H9 (cell line): ENCODE measurements at regions not wholly inside any gene's neighbourhood (a gene's known extent, or its start where the extent isn't known, plus 50 kb on each side); places are given as distances from the start of the nearest gene placed in this dataset.
A peak's percentile ranks its signal among the peaks of the same experiment; 100 is the strongest.

Experiments
- DNase-seq: peaks from one replicate; pipeline ENCODE4 v3.0.0-alpha.2; 2017
- H2AFZ ChIP-seq: one replicate; pipeline ENCODE4 v1.6.1; 2013; ENCODE audit warnings: mild to moderate bottlenecking, low read length, control low read depth, moderate library complexity
- H2AK5ac ChIP-seq: 2 replicates; pipeline ENCODE4 v1.6.1; 2013; ENCODE audit warnings: low read length, control low read depth, mixed read lengths; ENCODE audit not compliant: insufficient read length
- H2BK120ac ChIP-seq: one replicate; pipeline ENCODE4 v1.6.1; 2013; ENCODE audit warnings: low read depth, mild to moderate bottlenecking, low read length, control low read depth, inconsistent platforms; ENCODE audit not compliant: poor library complexity, severe bottlenecking
- H2BK12ac ChIP-seq: 2 replicates; pipeline ENCODE4 v1.6.1; 2013; ENCODE audit warnings: low read length, control low read depth, mixed read lengths, low read depth; ENCODE audit not compliant: insufficient read length
- H2BK15ac ChIP-seq: 2 replicates; pipeline ENCODE4 v1.6.1; 2013; ENCODE audit warnings: low read depth, low read length, control low read depth
- H2BK20ac ChIP-seq: one replicate; pipeline ENCODE4 v1.6.1; 2013; ENCODE audit warnings: low read depth, mild to moderate bottlenecking, low read length, control low read depth, inconsistent platforms; ENCODE audit not compliant: poor library complexity, severe bottlenecking
- H2BK5ac ChIP-seq: 2 replicates; pipeline ENCODE4 v1.6.1; 2013; ENCODE audit warnings: low read length, control low read depth, mixed read lengths; ENCODE audit not compliant: insufficient read length
- H3K14ac ChIP-seq: 2 replicates; pipeline ENCODE4 v1.6.1; 2013; ENCODE audit warnings: low read length, control low read depth; ENCODE audit not compliant: insufficient read depth
- H3K18ac ChIP-seq: 2 replicates; pipeline ENCODE4 v1.6.1; 2013; ENCODE audit warnings: low read depth, mild to moderate bottlenecking, mixed read lengths, low read length, control low read depth; ENCODE audit not compliant: insufficient read length
- H3K23ac ChIP-seq: 2 replicates; pipeline ENCODE4 v1.6.1; 2013; ENCODE audit warnings: low read length, control low read depth, mixed read lengths, low read depth; ENCODE audit not compliant: insufficient read length
- H3K23me2 ChIP-seq: 2 replicates; pipeline ENCODE4 v1.6.1; 2013; ENCODE audit warnings: low read depth, mild to moderate bottlenecking, mixed read lengths, low read length, control low read depth; ENCODE audit not compliant: insufficient read length, poor library complexity, severe bottlenecking
- H3K27ac ChIP-seq: 2 replicates; pipeline ENCODE4 v1.5.1; 2013; ENCODE audit warnings: low read length, control low read depth, mixed read lengths, low read depth; ENCODE audit not compliant: insufficient read length
- H3K27me3 ChIP-seq: 2 replicates; pipeline ENCODE4 v1.6.1; 2013; ENCODE audit warnings: low read length, control low read depth, inconsistent platforms; ENCODE audit not compliant: insufficient read depth
- H3K4ac ChIP-seq: 2 replicates; pipeline ENCODE4 v1.6.1; 2013; ENCODE audit warnings: low read depth, mild to moderate bottlenecking, control low read depth, inconsistent platforms, low read length, moderate library complexity
- H3K4me1 ChIP-seq: 2 replicates; pipeline ENCODE4 v1.6.1; 2013; ENCODE audit warnings: low read length, control low read depth, inconsistent platforms; ENCODE audit not compliant: insufficient read depth
- H3K4me2 ChIP-seq: 2 replicates; pipeline ENCODE4 v1.6.1; 2013; ENCODE audit warnings: low read length, control low read depth, mixed read lengths; ENCODE audit not compliant: insufficient read length, insufficient read depth
- H3K56ac ChIP-seq: 2 replicates; pipeline ENCODE4 v1.6.1; 2013; ENCODE audit warnings: low read depth, mild to moderate bottlenecking, mixed read lengths, low read length, control low read depth; ENCODE audit not compliant: insufficient read length
- H3K79me1 ChIP-seq: 2 replicates; pipeline ENCODE4 v1.6.1; 2013; ENCODE audit warnings: low read depth, mild to moderate bottlenecking, moderate library complexity, low read length, control low read depth, inconsistent platforms; ENCODE audit not compliant: insufficient read depth, poor library complexity, severe bottlenecking
- H3K79me2 ChIP-seq: 2 replicates; pipeline ENCODE4 v1.6.1; 2013; ENCODE audit warnings: low read length, control low read depth, inconsistent platforms; ENCODE audit not compliant: insufficient read depth
- H3K9ac ChIP-seq: 2 replicates; pipeline ENCODE4 v1.6.1; 2013; ENCODE audit warnings: low read length, control low read depth, mixed read lengths; ENCODE audit not compliant: insufficient read length; ENCODE audit errors: extremely low read depth
- H3K9me3 ChIP-seq: one replicate; pipeline ENCODE4 v1.6.1; 2013; ENCODE audit warnings: low read depth, low read length, inconsistent platforms; ENCODE audit not compliant: control insufficient read depth
- H3T11ph ChIP-seq: one replicate; pipeline ENCODE4 v1.6.1; 2013; ENCODE audit warnings: mild to moderate bottlenecking, low read length, control low read depth, inconsistent platforms
- H4K20me1 ChIP-seq: one replicate; pipeline ENCODE4 v1.6.1; 2013; ENCODE audit not compliant: control insufficient read depth, insufficient read length, insufficient read depth
- H4K5ac ChIP-seq: 2 replicates; pipeline ENCODE4 v1.6.1; 2013; ENCODE audit warnings: low read depth, mild to moderate bottlenecking, mixed read lengths, low read length, control low read depth; ENCODE audit not compliant: insufficient read length
- H4K8ac ChIP-seq: replicated peaks from 2 replicates; pipeline ENCODE4 v1.6.1; 2013; ENCODE audit warnings: low read length, control low read depth, mixed read lengths, low read depth; ENCODE audit not compliant: insufficient read length
- H4K91ac ChIP-seq: 2 replicates; pipeline ENCODE4 v1.6.1; 2013; ENCODE audit warnings: low read depth, mild to moderate bottlenecking, moderate library complexity, mixed read lengths, low read length, control low read depth; ENCODE audit not compliant: insufficient read length
- H3K27ac Mint-ChIP-seq, 3 experiments: 2 replicates in 2 of 3; 3 replicates in 1 of 3; pipeline ENCODE4 v1.8.0; 2020 to 2021; ENCODE audit warnings: mixed read lengths in 3 of 3, mild to moderate bottlenecking in 1 of 3, moderate library complexity in 1 of 3
- H3K27me3 Mint-ChIP-seq: 2 replicates; pipeline ENCODE4 v1.8.0; 2021; ENCODE audit warnings: low read depth, mild to moderate bottlenecking, moderate library complexity, mixed read lengths
- H3K36me3 Mint-ChIP-seq, 3 experiments: 2 replicates in 2 of 3; 3 replicates in 1 of 3; pipeline ENCODE4 v1.8.0; 2020 to 2021; ENCODE audit warnings: low read depth in 3 of 3, mixed read lengths in 3 of 3; ENCODE audit not compliant: insufficient read depth in 1 of 3
- H3K4me1 Mint-ChIP-seq, 2 experiments: 2 replicates each; pipeline ENCODE4 v1.8.0; 2020; ENCODE audit warnings: mixed read lengths in 2 of 2
- H3K4me3 Mint-ChIP-seq, 2 experiments: 2 replicates in 1 of 2; 3 replicates in 1 of 2; pipeline ENCODE4 v1.8.0; 2020 to 2021; ENCODE audit warnings: mild to moderate bottlenecking in 2 of 2, mixed read lengths in 2 of 2, moderate library complexity in 1 of 2
- H3K9me3 Mint-ChIP-seq, 2 experiments: 2 replicates in 1 of 2; 3 replicates in 1 of 2; pipeline ENCODE4 v1.8.0; 2020; ENCODE audit warnings: mild to moderate bottlenecking in 2 of 2, mixed read lengths in 2 of 2, moderate library complexity in 1 of 2
- CTCF ChIP-seq: fragments of 200-600 bp; sonication (generic); conservative IDR thresholded peaks from 3 replicates; pipeline ENCODE4 v1.8.0; 2021; ENCODE audit warnings: antibody characterized with exemption, mild to moderate bottlenecking
- WGBS: extraction: QIAGEN DNeasy Blood & Tissue Kit; methylation state at CpG from one replicate; pipeline ENCODE4 v1.1.7; 2013; ENCODE audit warnings: missing lambda C conversion rate, low lambda C conversion rate, mixed read lengths; ENCODE audit not compliant: insufficient read length; ENCODE audit errors: extremely low coverage; 5-methylcytosine and 5-hydroxymethylcytosine counted together

GRCh38 chr2:4995466-4995865, 696.7 kb upstream of the SOX11 start:
- Histone ChIP-seq H3K4me1 (no peaks in the 10 kb centered on the region), H2BK120ac (no peak overlapping the region), H4K91ac (no peak overlapping the region), H3K4ac (no peak overlapping the region), H3T11ph (no peak overlapping the region), H3K27ac (peak overlapping the region; percentile 22), H4K8ac (no peak overlapping the region), H3K79me1 (no peaks in the 10 kb centered on the region), H2BK12ac (no peak overlapping the region), H3K23ac (no peak overlapping the region), H2BK5ac (no peak overlapping the region), H4K20me1 (no peaks in the 10 kb centered on the region), H2AFZ (no peak overlapping the region), H3K14ac (no peak overlapping the region), H3K27me3 (no peaks in the 10 kb centered on the region), H2AK5ac (no peak overlapping the region), H3K79me2 (no peaks in the 10 kb centered on the region), H3K9ac (no peak overlapping the region), H3K23me2 (no peaks in the 10 kb centered on the region), H3K18ac (no peak overlapping the region), H3K9me3 (no peaks in the 10 kb centered on the region), H2BK20ac (no peak overlapping the region), H4K5ac (no peak overlapping the region), H2BK15ac (no peak overlapping the region), H3K56ac (no peak overlapping the region), H3K4me2 (no peak overlapping the region)
- Mint-ChIP-seq H3K27me3 (no peaks in the 10 kb centered on the region), H3K4me1 (peaks cover 13 to 17% of the 10 kb centered on the region in 2 experiments), H3K36me3 (peaks cover 3 to 8% (median 4%) of the 10 kb centered on the region in 3 experiments; a peak in 5 of 7 replicates), H3K9me3 (peaks cover 7 to 16% of the 10 kb centered on the region in 2 experiments; a peak in 4 of 5 replicates), H3K27ac (peak overlapping the region in 2 of 3 experiments; percentile 62 to 75; a peak in 3 of 7 replicates), H3K4me3 (no peak overlapping the region)
- WGBS = no CpG with 5 or more reads among the region's 5 CpGs
- TF ChIP-seq CTCF = peak; percentile 36; the same call in 2 of the 3 replicates
- peak; percentile 36 for DNase-seq
